Lung (tissue), 11 donors: ENCODE measurements at regions not wholly inside any gene's neighbourhood (a gene's known extent, or its start where the extent isn't known, plus 50 kb on each side); places are given as distances from the start of the nearest gene placed in this dataset.

Experiments
- ATAC-seq: fragments of 200-7000 bp; cut with Tn5 transposase; one replicate; pipeline ENCODE4 v1.9.1; 2020; ENCODE audit warnings: moderate number of reproducible peaks; ENCODE audit not compliant: insufficient read depth, low FRiP score
- DNase-seq, 3 donors: peaks; one replicate each; pipeline ENCODE4 v3.0.0-alpha.2; 2013 to 2017
- H3K27ac ChIP-seq, 2 donors: one replicate each; pipeline ENCODE4 v1.5.1; 2013; ENCODE audit warnings: mild to moderate bottlenecking in 2 of 2, moderate library complexity in 2 of 2, control low read depth in 1 of 2, inconsistent platforms in 1 of 2, low read depth in 1 of 2, low read length in 1 of 2
- H3K27me3 ChIP-seq, 3 donors: one replicate each; pipeline ENCODE4 v1.5.1; 2013; ENCODE audit warnings: low read length in 2 of 3; ENCODE audit not compliant: control insufficient read depth in 3 of 3, insufficient read depth in 3 of 3
- H3K36me3 ChIP-seq, 4 donors: one replicate each; pipeline ENCODE4 v1.5.1; 2013; ENCODE audit warnings: low read length in 4 of 4, mild to moderate bottlenecking in 1 of 4, moderate library complexity in 1 of 4; ENCODE audit not compliant: control insufficient read depth in 4 of 4, insufficient read depth in 4 of 4
- H3K4me1 ChIP-seq, 5 donors: one replicate each; pipeline ENCODE4 v1.5.1; 2013; ENCODE audit warnings: low read length in 5 of 5, mild to moderate bottlenecking in 2 of 5, moderate library complexity in 1 of 5; ENCODE audit not compliant: control insufficient read depth in 5 of 5, insufficient read depth in 5 of 5
- H3K4me3 ChIP-seq: one replicate; pipeline ENCODE4 v1.5.1; 2013; ENCODE audit warnings: mild to moderate bottlenecking, control low read depth, moderate library complexity
- H3K9ac ChIP-seq, 2 donors: one replicate each; pipeline ENCODE4 v1.5.1; 2013; ENCODE audit warnings: low read length in 2 of 2, control low read depth in 1 of 2; ENCODE audit not compliant: insufficient read depth in 1 of 2
- H3K9me3 ChIP-seq, 4 donors: one replicate each; pipeline ENCODE4 v1.5.1; 2013; ENCODE audit warnings: low read length in 3 of 4, mild to moderate bottlenecking in 1 of 4, moderate library complexity in 1 of 4; ENCODE audit not compliant: control insufficient read depth in 4 of 4, insufficient read depth in 3 of 4
- WGBS, 2 donors: extraction: QIAGEN DNeasy Blood & Tissue Kit; methylation state at CpG; one replicate each; pipeline ENCODE4 v1.1.7; 2013; 5-methylcytosine and 5-hydroxymethylcytosine counted together
- TF ChIP-seq, protein P1 (sequence below): IDR thresholded peaks from 2 replicates; pipeline ENCODE4 v1.5.1; 2012; ENCODE audit warnings: mild to moderate bottlenecking; ENCODE audit errors: control extremely low read depth, extremely low read depth
- donor health status: control.
- donor health status: control.
- donor health status: Bipolar disorder and iron deficiency.
- donor health status: healthy.
- donor health status: DM: yes; HTN: yes; CAD: no.

DNA sequence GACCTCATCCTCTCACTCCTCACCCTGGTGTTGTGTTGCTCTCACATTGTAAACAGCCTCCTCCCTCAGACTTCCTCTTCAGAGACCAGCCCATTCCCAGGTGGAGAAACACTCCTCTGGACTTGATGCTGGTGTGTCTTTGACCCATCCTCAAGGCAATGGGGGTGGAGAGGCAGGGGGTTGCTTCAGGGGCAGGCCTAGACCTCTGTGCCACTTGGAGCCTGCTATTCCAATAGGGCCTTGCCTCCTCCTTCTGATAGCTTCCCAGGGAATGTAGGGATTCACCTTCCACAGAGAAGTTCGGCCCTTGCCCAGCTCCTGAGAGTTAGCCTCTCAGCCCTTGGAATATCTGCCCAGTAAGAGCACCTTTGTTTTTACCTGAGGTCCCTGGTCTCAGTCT, 606.6 kb upstream of the CADM1 start:
- H3K9me3 ChIP-seq: peaks cover 0 to 9% (median 2%) of the 10 kb centered on the region in 4 donors
- TF ChIP-seq, protein P1, sequence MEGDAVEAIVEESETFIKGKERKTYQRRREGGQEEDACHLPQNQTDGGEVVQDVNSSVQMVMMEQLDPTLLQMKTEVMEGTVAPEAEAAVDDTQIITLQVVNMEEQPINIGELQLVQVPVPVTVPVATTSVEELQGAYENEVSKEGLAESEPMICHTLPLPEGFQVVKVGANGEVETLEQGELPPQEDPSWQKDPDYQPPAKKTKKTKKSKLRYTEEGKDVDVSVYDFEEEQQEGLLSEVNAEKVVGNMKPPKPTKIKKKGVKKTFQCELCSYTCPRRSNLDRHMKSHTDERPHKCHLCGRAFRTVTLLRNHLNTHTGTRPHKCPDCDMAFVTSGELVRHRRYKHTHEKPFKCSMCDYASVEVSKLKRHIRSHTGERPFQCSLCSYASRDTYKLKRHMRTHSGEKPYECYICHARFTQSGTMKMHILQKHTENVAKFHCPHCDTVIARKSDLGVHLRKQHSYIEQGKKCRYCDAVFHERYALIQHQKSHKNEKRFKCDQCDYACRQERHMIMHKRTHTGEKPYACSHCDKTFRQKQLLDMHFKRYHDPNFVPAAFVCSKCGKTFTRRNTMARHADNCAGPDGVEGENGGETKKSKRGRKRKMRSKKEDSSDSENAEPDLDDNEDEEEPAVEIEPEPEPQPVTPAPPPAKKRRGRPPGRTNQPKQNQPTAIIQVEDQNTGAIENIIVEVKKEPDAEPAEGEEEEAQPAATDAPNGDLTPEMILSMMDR: no peak
- WGBS, 2 donors: 92 to 93% methylated on average over 1 of the region's 1 CpG
- no peak overlapping the region for H3K27ac ChIP-seq
- no peak for ATAC-seq
- no peaks in the 10 kb centered on the region for H3K27me3 ChIP-seq
- H3K4me1 ChIP-seq: no peaks in the 10 kb centered on the region
- H3K4me3 ChIP-seq: no peak overlapping the region
- H3K36me3 ChIP-seq: no peaks in the 10 kb centered on the region
- DNase-seq: no peak
- no peak overlapping the region for H3K9ac ChIP-seq

DNA sequence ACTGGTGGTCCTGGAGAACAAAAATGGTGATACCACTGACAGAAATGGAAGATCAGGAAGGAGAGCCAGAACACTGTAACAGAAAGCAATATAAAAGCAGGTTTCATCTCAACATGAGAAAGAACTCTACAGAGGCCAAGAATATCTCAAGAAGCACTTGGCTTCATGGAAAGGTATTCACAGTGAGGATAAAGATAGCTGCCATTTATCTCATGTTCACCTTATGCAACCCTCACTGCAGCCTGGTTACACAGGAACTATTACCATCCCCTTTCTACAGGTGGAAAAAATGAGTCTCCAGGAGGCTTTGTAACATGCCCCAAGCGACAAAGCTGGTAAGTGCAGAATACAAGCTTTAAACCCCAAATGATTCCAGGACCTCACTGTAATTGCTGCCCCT, 606.1 kb upstream of the CADM1 start:
- WGBS, 2 donors: 86 to 93% methylated on average over 1 of the region's 1 CpG
- no peak overlapping the region for H3K4me3 ChIP-seq
- H3K9me3 ChIP-seq: peaks cover 0 to 9% (median 2%) of the 10 kb centered on the region in 4 donors
- TF ChIP-seq, protein P1: no peak
- no peak for ATAC-seq
- no peaks in the 10 kb centered on the region for H3K27me3 ChIP-seq
- H3K9ac ChIP-seq: no peak overlapping the region
- no peak for DNase-seq
- H3K4me1 ChIP-seq: no peaks in the 10 kb centered on the region
- no peaks in the 10 kb centered on the region for H3K36me3 ChIP-seq
- no peak overlapping the region for H3K27ac ChIP-seq

DNA sequence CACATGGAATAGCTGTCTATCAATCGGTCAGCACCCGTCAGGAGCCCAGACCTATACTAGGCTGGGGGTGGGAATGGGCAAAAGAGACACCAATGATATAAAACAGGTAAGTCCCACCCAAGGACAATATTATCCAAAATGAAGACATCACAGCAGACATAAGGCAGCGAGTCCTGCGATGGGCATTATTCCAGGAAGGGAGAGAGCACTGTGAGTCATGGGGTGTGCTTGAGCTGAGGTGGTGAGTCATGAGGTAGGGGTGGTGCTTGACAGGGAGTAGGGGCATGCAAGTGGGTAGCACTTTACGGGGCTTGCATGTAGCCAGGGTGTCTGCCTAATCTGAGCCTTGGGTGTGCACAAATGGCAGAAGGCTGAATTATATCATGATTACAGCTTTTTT, 605.0 kb upstream of the CADM1 start:
- H3K9ac ChIP-seq: no peak overlapping the region
- TF ChIP-seq, protein P1: no peak
- DNase-seq: no peak
- H3K4me3 ChIP-seq: no peak overlapping the region
- peaks cover 0 to 9% (median 2%) of the 10 kb centered on the region in 4 donors for H3K9me3 ChIP-seq
- no peaks in the 10 kb centered on the region for H3K27me3 ChIP-seq
- 86 to 93% methylated on average over 5 of the region's 5 CpGs for WGBS, 2 donors
- no peak overlapping the region for H3K27ac ChIP-seq
- H3K36me3 ChIP-seq: no peaks in the 10 kb centered on the region
- peak; percentile 55 for ATAC-seq
- no peaks in the 10 kb centered on the region for H3K4me1 ChIP-seq

DNA sequence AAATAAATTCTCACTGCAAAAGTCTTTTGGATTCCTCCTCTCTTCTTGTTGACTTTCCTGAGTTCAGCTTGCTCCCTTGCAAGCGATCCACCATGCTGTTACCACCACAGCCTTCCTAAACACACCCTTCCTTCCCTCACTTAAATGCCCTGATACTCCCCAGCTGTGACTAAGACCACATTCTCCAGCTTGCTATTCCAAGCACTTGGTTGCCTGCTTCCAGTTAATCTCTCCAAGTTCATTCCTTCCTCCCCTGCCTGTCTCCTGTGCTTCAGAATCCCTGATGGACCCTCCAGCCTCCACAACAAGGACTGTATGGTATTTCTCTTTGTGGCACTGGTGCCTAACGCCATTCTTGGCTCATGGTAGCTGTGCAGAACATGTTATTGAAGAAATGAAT, 603.9 kb upstream of the CADM1 start:
- H3K27me3 ChIP-seq: no peaks in the 10 kb centered on the region
- H3K27ac ChIP-seq: no peak overlapping the region
- ATAC-seq: no peak
- no peaks in the 10 kb centered on the region for H3K36me3 ChIP-seq
- no peak overlapping the region for H3K4me3 ChIP-seq
- DNase-seq: no peak
- 76 to 77% methylated on average over 2 of the region's 2 CpGs for WGBS, 2 donors
- TF ChIP-seq, protein P1: no peak
- no peak overlapping the region for H3K9ac ChIP-seq
- no peaks in the 10 kb centered on the region for H3K4me1 ChIP-seq
- H3K9me3 ChIP-seq: peaks cover 0 to 3% (median 0%) of the 10 kb centered on the region in 4 donors
